ENCODE measurements at regions not wholly inside any gene's neighbourhood (a gene's known extent, or its start where the extent isn't known, plus 50 kb on each side); places are given as distances from the start of the nearest gene placed in this dataset.
A peak's percentile ranks its signal among the peaks of the same experiment; 100 is the strongest.
"Not testable (repeated sequence)": the region's sequence is repeated elsewhere in the genome, so short reads cannot be mapped to it uniquely, and the experiment has no call there.

- DNase-seq (ENCODE audit: low spot score), result no peak
Observed at GRCh38 chr13:26484196-26484595, 73.3 kb upstream of the WASF3 start.

GRCh38 chr13:26485288-26485687, 72.2 kb upstream of the WASF3 start:
- DNase-seq (ENCODE audit: low spot score), result no peak

GRCh38 chr13:26485786-26486185, 71.7 kb upstream of the WASF3 start:
- DNase-seq (ENCODE audit: low spot score), result no peak

GRCh38 chr13:26486550-26486949, 70.9 kb upstream of the WASF3 start:
- no peak for DNase-seq (ENCODE audit: low spot score)

- no peak for DNase-seq (ENCODE audit: low spot score)
Observed at GRCh38 chr13:26487781-26488180, 69.7 kb upstream of the WASF3 start.

- no peak for DNase-seq (ENCODE audit: low spot score)
Observed at GRCh38 chr13:26488236-26489003, 69.1 kb upstream of the WASF3 start.

- not testable (repeated sequence) for DNase-seq (ENCODE audit: low spot score)
Observed at GRCh38 chr13:26492301-26492700, 65.2 kb upstream of the WASF3 start.

- no peak for DNase-seq (ENCODE audit: low spot score)
Observed at GRCh38 chr13:26494571-26495195, 62.8 kb upstream of the WASF3 start.

GRCh38 chr13:26495750-26496149, 61.7 kb upstream of the WASF3 start:
- no peak for DNase-seq (ENCODE audit: low spot score)

GRCh38 chr13:26497968-26498511, 59.4 kb upstream of the WASF3 start:
- DNase-seq (ENCODE audit: low spot score), result peak; percentile 64

- DNase-seq (ENCODE audit: low spot score), result no peak
Observed at GRCh38 chr13:26498656-26499601, 58.6 kb upstream of the WASF3 start.

- no peak for DNase-seq (ENCODE audit: low spot score)
Observed at GRCh38 chr13:26500618-26501320, 56.7 kb upstream of the WASF3 start.

- DNase-seq (ENCODE audit: low spot score), result no peak
Observed at GRCh38 chr13:26501641-26502040, 55.8 kb upstream of the WASF3 start.

GRCh38 chr13:26502826-26503225, 54.7 kb upstream of the WASF3 start:
- DNase-seq (ENCODE audit: low spot score), result peak; percentile 60

- no peak for DNase-seq (ENCODE audit: low spot score)
Observed at GRCh38 chr13:26503826-26504594, 53.5 kb upstream of the WASF3 start.

Measured in AG08396 (cell line).